HG02678 (cell line): ENCODE measurements at regions not wholly inside any gene's neighbourhood (a gene's known extent, or its start where the extent isn't known, plus 50 kb on each side); places are given as distances from the start of the nearest gene placed in this dataset.

Source experiments
- ATAC-seq: cut with Tn5 transposase; IDR thresholded peaks from one replicate; pipeline ENCODE4 v1.9.1; 2021; ENCODE audit warnings: mild to moderate bottlenecking, moderate library complexity; ENCODE audit not compliant: unreplicated experiment

- ATAC-seq = no peak
Observed at GRCh38 chr13:31925079-31925478, 106.5 kb upstream of the FRY start.

GRCh38 chr13:31927219-31927653 is 104.3 kb upstream of the FRY start:
- ATAC-seq = no peak

DNA sequence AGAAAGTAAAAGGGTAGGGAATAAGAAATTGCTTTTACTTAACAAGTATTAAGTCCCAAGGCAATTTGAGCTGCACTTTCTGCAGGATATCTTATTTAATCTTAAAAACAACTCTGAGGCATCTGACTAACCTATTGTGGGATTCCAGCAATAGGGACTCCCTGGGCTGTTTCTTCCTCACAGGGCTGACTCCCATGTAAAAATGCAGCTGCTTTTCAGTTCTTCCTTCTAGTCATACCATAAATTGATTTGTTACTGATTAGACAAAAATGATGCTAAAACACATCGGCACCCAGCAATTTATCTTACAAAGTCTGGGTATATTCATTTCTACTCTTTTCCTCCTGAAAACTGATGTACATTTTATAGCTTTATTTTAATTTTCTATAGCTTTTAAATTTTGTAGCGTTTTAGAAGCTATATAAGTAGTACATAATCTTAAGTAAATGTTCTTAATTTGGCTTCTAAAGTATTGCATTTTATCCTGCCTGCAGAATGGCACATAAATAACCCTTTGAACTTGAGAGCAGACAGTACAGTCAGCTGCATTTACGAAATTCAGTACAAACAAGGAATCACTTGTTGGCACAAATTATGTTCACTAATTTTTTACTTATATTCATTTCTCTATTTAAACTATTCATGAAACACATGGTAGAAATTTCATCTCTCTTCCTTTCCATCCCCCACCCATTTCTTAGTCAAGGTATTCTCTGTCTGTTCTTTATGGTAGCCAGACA is 102.4 kb upstream of the FRY start:
- no peak for ATAC-seq

GRCh38 chr13:31930490-31930889 is 101.1 kb upstream of the FRY start:
- peak; percentile 40 for ATAC-seq

GRCh38 chr13:31930901-31931522 is 100.6 kb upstream of the FRY start:
- peak; percentile 99 for ATAC-seq

GRCh38 chr13:31937436-31937835 is 94.1 kb upstream of the FRY start:
- ATAC-seq = no peak

DNA sequence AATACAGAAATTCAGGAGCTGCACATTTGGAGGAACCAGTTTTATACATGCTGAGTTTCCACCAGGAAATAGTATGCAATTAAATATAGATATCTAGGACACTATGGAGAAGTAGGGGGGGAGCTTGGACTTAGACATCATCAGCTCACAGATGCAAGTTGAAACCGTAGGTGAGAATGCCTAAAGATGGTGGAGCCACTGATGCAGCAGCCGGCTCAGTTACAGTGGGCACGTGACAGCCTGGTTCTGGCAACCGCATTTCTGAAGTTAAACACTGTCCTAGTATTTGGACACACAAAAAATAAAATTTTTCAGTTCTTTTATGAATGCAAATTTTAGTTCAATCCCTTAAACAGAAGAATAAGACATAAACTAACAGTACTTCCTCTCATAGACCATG is 91.5 kb upstream of the FRY start:
- no peak for ATAC-seq

GRCh38 chr13:31943591-31943990 is 88.0 kb upstream of the FRY start:
- ATAC-seq = no peak

DNA sequence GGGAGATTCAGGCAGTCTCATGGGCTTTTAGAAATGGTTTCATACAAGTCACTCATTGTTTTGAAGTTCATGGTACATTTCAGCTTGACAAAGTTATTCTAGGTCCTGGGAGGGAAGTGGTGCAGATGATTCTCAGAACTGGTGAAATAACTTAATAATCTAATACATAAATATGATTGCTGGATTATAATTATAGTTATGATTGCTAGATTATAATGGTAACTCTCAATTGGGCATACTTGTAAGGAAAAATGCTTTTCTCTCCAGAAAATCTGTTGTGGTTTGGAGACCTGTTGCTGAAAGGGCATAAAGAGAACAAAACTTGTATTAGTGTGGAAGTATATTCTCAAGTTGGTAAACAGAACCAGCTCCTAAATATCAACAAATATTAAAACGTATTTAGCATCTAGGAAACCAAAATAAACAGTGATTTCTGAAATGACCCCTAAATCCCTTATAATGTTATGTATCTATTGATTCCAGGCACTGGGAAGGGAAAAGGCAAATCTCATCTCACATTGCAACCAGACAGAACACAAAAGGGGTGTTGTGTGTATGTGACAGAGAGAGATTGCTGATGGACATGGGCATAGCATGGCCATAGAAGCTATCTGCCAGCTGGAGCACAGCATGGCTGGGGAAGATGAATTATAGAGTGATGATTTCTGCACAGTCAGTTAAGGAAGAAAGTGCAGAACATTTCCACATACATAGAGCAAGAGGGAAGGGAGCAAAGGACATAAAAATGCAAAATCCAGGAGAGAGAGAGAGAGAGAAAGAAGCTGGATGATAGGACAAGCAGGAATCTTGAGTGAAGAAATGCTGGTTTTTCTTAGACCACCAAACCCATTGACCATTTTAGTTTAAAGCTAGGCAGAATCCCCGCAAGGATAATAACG is 87.1 kb upstream of the FRY start:
- no peak for ATAC-seq

DNA sequence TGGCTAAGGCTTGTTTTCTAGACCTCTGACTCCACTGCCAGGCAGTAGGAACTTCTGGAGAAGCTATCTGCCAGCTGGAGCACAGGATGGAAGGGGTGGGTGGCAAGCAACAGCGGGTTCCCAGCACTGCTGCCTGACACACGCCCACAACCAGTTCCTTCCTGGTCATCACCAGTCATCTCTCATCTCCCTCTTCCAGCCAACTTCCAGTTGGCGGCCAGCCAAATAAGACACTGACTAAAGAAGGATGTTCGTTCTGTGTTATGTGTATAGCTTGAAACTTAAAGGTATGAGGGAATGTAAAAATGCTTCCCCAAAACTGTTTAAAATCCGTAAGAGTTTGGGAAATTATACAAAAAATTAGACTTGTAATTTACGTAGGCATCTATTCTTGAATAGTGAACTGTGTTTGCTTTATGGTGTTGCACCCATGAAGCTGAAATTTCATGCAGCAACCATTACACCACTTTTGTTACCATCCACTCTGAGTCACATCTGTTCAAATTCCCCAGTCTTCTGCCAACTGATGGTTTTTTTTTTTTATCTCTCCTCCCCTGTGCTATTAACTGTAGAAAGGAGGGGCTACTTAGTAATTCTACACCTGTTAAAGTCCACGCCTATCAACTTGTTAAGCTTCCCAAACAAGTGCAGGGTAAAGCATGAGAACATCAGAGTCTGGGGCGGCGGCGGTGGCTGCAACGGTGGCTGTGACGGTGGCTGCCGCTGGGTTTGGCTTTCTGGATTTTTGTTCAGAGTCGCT is 86.2 kb upstream of the FRY start:
- no peak for ATAC-seq

- no peak for ATAC-seq
Observed at GRCh38 chr13:31946091-31946770, 85.3 kb upstream of the FRY start.

DNA sequence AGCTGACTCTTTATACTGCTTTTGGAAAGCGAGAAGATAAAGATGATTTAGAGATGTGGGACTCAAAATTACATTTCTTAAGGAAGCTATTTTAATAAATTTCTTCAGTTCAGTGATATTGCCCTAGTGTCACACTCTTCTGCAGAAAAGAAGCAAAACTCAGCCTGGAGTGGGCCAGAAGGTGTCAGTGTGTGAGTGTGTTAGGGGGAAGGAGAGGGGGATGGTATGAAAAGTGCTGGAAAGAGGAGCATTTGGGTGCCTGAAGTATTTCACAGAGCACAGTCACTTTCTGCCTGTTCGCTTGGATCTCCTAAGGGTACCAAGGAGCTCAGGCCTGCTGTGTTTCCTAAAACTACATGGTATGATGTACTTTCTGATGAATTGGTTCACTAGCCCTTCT is 84.5 kb upstream of the FRY start:
- no peak for ATAC-seq

DNA sequence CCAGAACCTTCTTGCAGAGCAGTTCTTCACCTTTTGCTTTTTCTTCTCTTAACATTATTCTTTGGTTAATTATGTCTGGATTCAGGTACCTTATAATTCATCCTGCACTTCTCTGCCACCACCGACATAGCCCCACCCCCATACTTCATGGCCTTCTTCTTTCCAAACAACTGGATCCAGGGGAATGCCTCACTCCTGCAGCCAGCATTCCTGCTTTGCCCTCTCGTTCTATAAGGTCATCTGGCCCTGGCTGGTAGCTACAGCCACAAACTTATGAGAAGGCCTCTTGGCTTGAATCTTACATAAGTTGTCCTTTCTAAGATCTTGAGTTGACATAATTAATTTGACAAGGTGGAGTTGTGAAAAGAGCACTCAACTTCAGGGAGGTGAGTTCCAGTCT is 84.1 kb upstream of the FRY start:
- ATAC-seq = no peak

- no peak for ATAC-seq
Observed at GRCh38 chr13:31949486-31949885, 82.1 kb upstream of the FRY start.

- no peak for ATAC-seq
Observed at GRCh38 chr13:31950111-31950815, 81.3 kb upstream of the FRY start.

DNA sequence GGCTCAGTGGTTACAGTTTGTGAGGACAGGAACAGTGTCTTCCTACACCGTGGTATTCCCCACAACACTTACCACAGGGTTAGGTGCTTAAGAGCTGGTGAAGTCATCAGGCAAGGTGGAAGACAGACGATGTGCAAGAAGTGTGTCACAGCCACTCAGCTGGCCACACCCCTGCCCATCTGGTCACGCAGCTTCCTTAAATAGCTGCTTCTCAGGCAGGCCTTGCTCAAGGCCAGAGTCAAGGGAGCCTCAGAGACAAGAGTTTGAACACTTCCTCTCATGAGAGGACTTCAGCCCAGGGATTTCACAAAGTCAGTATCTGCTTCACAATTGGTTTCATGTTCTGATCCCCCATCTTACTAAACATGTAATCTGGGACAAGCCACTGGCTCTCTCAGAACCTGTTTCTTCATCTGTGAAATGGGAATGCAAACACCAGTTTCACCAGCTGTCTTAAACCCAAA is 80.3 kb upstream of the FRY start:
- ATAC-seq = peak; percentile 90

GRCh38 chr13:31952641-31953380 is 78.8 kb upstream of the FRY start:
- no peak for ATAC-seq

GRCh38 chr13:31955101-31955500 is 76.5 kb upstream of the FRY start:
- ATAC-seq = no peak

GRCh38 chr13:31955741-31956140 is 75.8 kb upstream of the FRY start:
- no peak for ATAC-seq
